Peyer's patch (tissue), 4 donors: ENCODE measurements at regions not wholly inside any gene's neighbourhood (a gene's known extent, or its start where the extent isn't known, plus 50 kb on each side); places are given as distances from the start of the nearest gene placed in this dataset.

ENCODE experiments used
- DNase-seq, 3 donors: peaks; one replicate each; pipeline ENCODE4 v3.0.0-alpha.2; 2017 to 2019
- H3K27ac ChIP-seq, 4 donors: fragments of 200-600 bp; sonication (generic); one replicate each; pipeline ENCODE4 v1.5.1; 2016 to 2019
- H3K27me3 ChIP-seq, 2 donors: fragments of 200-600 bp; sonication (generic); one replicate each; pipeline ENCODE4 v1.5.1; 2019
- H3K36me3 ChIP-seq, 3 donors: fragments of 200-600 bp; sonication (generic); one replicate each; pipeline ENCODE4 v1.5.1; 2016 to 2019
- H3K4me1 ChIP-seq, 4 donors: fragments of 200-600 bp; sonication (generic); one replicate each; pipeline ENCODE4 v1.5.1; 2016 to 2019
- H3K4me3 ChIP-seq, 4 donors: fragments of 200-600 bp; sonication (generic); 1 replicate in 3 of 4; 2 replicates in 1 of 4; pipeline ENCODE4 v1.5.1; 2016 to 2019; ENCODE audit warnings: mild to moderate bottlenecking in 1 of 4
- H3K9me3 ChIP-seq, 4 donors: fragments of 200-600 bp; sonication (generic); one replicate each; pipeline ENCODE4 v1.5.1; 2016 to 2019; ENCODE audit warnings: mild to moderate bottlenecking in 1 of 4
- POLR2A ChIP-seq, 2 donors: fragments of 450-650 bp; IDR thresholded peaks; one replicate each; pipeline ENCODE4 v1.5.1; 2017; ENCODE audit warnings: antibody characterized with exemption in 2 of 2, mild to moderate bottlenecking in 2 of 2, moderate library complexity in 2 of 2
- TF ChIP-seq, protein P1 (sequence below), 6 experiments: fragments of 450-650 bp in 4 of 6; fragments of 200-600 bp in 2 of 6; sonication (generic) in 1 of 6; IDR thresholded peaks; one replicate each; pipeline ENCODE4 v1.5.1; 2017 to 2019; ENCODE audit warnings: antibody characterized with exemption in 6 of 6, mild to moderate bottlenecking in 3 of 6, moderate library complexity in 1 of 6

DNA sequence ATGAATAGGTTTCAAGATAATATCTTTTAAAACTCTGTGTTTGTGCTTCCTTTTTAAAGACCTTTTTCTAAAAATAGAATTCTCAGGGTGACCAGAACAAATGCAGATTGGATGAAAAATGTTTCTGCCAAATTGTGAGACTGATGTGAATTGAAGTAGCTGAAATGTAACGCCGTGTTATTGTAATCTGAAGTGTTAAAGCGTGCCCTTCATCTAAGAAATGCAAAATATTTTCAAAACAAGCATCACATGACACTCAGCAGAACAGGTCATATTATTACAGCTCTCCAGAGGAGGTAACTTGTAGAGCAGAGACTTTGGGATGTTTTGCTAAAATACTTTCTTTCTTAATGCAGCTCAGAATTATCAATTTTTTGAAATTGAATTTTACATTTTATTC lies 90.0 kb upstream of the PLEKHA5 start:
- no peaks in the 10 kb centered on the region for H3K36me3 ChIP-seq
- no peak overlapping the region for H3K4me3 ChIP-seq
- no peaks in the 10 kb centered on the region for H3K4me1 ChIP-seq
- H3K27me3 ChIP-seq: no peaks in the 10 kb centered on the region
- H3K27ac ChIP-seq: no peak overlapping the region
- no peak for DNase-seq
- no peak for TF ChIP-seq POLR2A (IDR thresholded peaks at IDR 0.05)
- TF ChIP-seq, protein P1, sequence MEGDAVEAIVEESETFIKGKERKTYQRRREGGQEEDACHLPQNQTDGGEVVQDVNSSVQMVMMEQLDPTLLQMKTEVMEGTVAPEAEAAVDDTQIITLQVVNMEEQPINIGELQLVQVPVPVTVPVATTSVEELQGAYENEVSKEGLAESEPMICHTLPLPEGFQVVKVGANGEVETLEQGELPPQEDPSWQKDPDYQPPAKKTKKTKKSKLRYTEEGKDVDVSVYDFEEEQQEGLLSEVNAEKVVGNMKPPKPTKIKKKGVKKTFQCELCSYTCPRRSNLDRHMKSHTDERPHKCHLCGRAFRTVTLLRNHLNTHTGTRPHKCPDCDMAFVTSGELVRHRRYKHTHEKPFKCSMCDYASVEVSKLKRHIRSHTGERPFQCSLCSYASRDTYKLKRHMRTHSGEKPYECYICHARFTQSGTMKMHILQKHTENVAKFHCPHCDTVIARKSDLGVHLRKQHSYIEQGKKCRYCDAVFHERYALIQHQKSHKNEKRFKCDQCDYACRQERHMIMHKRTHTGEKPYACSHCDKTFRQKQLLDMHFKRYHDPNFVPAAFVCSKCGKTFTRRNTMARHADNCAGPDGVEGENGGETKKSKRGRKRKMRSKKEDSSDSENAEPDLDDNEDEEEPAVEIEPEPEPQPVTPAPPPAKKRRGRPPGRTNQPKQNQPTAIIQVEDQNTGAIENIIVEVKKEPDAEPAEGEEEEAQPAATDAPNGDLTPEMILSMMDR (IDR thresholded peaks at IDR 0.05): no peak
- H3K9me3 ChIP-seq: no peaks in the 10 kb centered on the region

DNA sequence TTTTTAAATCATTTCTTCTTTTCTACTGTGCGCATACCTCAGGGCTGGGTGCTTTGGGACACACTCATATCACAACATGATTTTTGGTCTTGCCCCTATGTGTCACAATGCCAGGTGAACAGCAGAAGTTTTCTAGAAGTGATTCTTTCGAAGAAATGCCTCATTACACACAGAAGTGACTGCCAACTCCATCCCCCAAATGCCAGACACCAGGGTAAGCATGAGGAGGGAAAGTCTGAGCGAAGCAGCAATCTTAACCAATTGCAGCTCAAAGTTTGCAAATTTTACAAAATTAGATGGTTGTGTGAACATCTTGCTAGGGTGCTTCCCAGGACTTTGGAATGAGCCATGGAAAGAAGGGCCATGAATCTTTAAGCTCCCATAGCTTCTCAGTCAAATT lies 87.3 kb upstream of the PLEKHA5 start:
- H3K4me1 ChIP-seq: no peaks in the 10 kb centered on the region
- H3K9me3 ChIP-seq: no peaks in the 10 kb centered on the region
- no peaks in the 10 kb centered on the region for H3K36me3 ChIP-seq
- TF ChIP-seq POLR2A (IDR thresholded peaks at IDR 0.05): no peak
- TF ChIP-seq, protein P1 (IDR thresholded peaks at IDR 0.05): no peak
- no peak overlapping the region for H3K4me3 ChIP-seq
- no peaks in the 10 kb centered on the region for H3K27me3 ChIP-seq
- DNase-seq: no peak
- H3K27ac ChIP-seq: no peak overlapping the region

DNA sequence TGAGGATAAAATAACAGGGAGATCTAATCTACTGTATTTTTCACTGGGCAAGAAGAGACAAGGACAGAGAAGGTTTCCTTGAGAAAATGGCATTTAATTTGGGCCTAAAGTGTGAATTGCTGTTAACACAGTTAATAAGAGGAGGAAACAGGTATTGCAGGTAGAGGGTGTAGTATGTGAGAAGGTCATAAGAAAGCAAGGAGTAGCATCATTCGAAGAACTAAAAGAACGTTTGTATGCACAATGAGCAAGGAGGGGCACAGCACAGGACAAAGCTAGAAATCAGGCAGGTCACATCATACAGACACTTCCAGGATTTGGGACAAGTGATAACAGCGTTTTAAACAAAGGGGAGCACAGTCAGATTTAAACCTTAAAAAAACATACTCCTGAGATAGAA lies 85.1 kb upstream of the PLEKHA5 start:
- Histone ChIP-seq H3K9me3 (no peaks in the 10 kb centered on the region), H3K27ac (no peak overlapping the region), H3K4me1 (no peaks in the 10 kb centered on the region), H3K36me3 (no peaks in the 10 kb centered on the region), H3K27me3 (no peaks in the 10 kb centered on the region), H3K4me3 (no peak overlapping the region)
- TF ChIP-seq, protein P1 (IDR thresholded peaks at IDR 0.05): no peak
- no peak for TF ChIP-seq POLR2A (IDR thresholded peaks at IDR 0.05)
- DNase-seq: no peak

DNA sequence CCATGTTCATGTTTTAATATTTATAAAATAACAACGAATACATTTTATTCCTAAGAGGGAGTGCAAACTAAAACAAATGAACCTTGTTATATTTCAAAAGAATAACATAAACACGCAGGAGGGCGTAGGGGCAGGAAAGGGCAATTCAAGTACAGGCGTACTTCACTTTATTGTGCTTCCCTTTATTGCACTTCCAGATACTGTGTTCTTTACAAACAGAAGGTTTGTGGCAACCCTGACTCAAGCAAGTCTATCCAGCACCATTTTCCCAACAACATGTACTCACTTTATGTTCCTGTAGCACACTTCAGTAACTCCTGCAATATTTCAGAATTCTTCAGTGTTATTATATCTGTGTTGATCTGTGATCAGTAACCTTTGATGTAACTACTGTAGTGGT lies 84.6 kb upstream of the PLEKHA5 start:
- Histone ChIP-seq H3K4me3 (no peak overlapping the region), H3K9me3 (no peaks in the 10 kb centered on the region), H3K36me3 (no peaks in the 10 kb centered on the region), H3K27ac (no peak overlapping the region), H3K4me1 (no peaks in the 10 kb centered on the region), H3K27me3 (no peaks in the 10 kb centered on the region)
- TF ChIP-seq, protein P1 (IDR thresholded peaks at IDR 0.05): no peak
- no peak for TF ChIP-seq POLR2A (IDR thresholded peaks at IDR 0.05)
- no peak for DNase-seq

DNA sequence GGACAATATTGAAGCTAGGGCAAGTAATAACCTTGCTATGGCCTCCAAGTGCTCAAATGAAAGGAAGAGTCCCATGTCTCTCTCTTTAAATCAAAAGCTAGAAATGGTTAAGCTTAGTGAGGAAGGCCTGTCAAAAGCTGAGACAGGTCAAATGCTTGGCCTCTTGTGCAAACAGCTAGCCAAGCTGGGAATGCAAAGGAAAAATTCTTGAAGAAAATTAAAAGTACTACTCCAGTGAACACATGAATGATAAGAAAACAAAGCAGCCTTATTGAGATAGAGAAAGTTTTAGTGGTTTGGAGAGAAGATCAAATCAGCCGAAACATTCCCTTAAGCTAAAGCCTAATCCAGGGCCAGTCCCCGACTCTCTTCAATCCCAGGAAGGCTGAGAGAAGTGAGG lies 84.1 kb upstream of the PLEKHA5 start:
- Histone ChIP-seq H3K27ac (no peak overlapping the region), H3K4me1 (no peaks in the 10 kb centered on the region), H3K27me3 (no peaks in the 10 kb centered on the region), H3K4me3 (no peak overlapping the region), H3K9me3 (no peaks in the 10 kb centered on the region), H3K36me3 (no peaks in the 10 kb centered on the region)
- TF ChIP-seq, protein P1 (IDR thresholded peaks at IDR 0.05): no peak
- TF ChIP-seq POLR2A (IDR thresholded peaks at IDR 0.05): no peak
- no peak for DNase-seq

DNA sequence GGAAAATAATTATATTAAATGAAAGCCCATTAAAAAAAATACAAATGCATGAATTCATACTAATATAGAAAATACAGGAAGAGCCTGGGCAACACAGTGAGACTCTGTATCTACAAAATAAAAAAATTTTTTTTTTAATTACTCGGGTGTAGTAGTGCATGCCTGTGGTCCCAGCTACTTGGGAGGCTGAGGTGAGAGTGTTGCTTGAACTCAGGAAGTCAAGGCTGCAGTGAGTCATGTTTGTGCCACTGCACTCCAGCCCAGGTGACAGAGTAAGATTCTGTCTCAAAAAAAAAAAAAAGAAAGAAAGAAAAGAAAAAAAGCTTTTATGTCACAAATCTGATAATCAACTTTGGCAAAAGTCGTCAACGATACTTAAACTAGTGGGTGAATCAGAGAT lies 80.6 kb upstream of the PLEKHA5 start:
- Histone ChIP-seq H3K9me3 (no peaks in the 10 kb centered on the region), H3K36me3 (no peaks in the 10 kb centered on the region), H3K4me1 (no peaks in the 10 kb centered on the region), H3K4me3 (no peak overlapping the region), H3K27ac (no peak overlapping the region), H3K27me3 (no peaks in the 10 kb centered on the region)
- TF ChIP-seq POLR2A (IDR thresholded peaks at IDR 0.05): no peak
- TF ChIP-seq, protein P1 (IDR thresholded peaks at IDR 0.05): no peak
- no peak for DNase-seq
